Spleen (tissue), 7 donors: ENCODE measurements at regions not wholly inside any gene's neighbourhood (a gene's known extent, or its start where the extent isn't known, plus 50 kb on each side); places are given as distances from the start of the nearest gene placed in this dataset.

Experiments used
- POLR2AphosphoS5 ChIP-seq, 3 donors: sonication (generic); formaldehyde crosslinking; IDR thresholded peaks; one replicate each; pipeline ENCODE4 v1.5.1; 2017; ENCODE audit warnings: antibody characterized with exemption in 3 of 3
- TF ChIP-seq, protein P1 (sequence below), 11 experiments: fragments of 200-600 bp in 7 of 11; fragments of 450-650 bp in 4 of 11; sonication (generic) in 4 of 11; IDR thresholded peaks in 8 of 11; conservative IDR thresholded peaks in 3 of 11; 1 replicate in 7 of 11; 2 replicates in 4 of 11; pipeline versions ENCODE4 v1.4.0 to v1.8.0; 2016 to 2021; ENCODE audit warnings: antibody characterized with exemption in 11 of 11, inconsistent platforms in 4 of 11, mild to moderate bottlenecking in 1 of 11
- donor health status: DM: no; HTN: no; CAD: no; lungs with moderate emphysema.
- donor health status: DM: no; HTN: no; CAD: no.
- donor health status: DM: no; HTN: no; CAD: no.

GRCh38 chr2:150812664-150813367, 325.3 kb upstream of the RND3 start:
- TF ChIP-seq, protein P1, sequence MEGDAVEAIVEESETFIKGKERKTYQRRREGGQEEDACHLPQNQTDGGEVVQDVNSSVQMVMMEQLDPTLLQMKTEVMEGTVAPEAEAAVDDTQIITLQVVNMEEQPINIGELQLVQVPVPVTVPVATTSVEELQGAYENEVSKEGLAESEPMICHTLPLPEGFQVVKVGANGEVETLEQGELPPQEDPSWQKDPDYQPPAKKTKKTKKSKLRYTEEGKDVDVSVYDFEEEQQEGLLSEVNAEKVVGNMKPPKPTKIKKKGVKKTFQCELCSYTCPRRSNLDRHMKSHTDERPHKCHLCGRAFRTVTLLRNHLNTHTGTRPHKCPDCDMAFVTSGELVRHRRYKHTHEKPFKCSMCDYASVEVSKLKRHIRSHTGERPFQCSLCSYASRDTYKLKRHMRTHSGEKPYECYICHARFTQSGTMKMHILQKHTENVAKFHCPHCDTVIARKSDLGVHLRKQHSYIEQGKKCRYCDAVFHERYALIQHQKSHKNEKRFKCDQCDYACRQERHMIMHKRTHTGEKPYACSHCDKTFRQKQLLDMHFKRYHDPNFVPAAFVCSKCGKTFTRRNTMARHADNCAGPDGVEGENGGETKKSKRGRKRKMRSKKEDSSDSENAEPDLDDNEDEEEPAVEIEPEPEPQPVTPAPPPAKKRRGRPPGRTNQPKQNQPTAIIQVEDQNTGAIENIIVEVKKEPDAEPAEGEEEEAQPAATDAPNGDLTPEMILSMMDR (IDR thresholded peaks at IDR 0.05 in 8 of 11, conservative IDR thresholded peaks at IDR 0.05 in 3 of 11) = no peak
- no peak for TF ChIP-seq POLR2AphosphoS5 (IDR thresholded peaks at IDR 0.05)
